ENCODE measurements at regions not wholly inside any gene's neighbourhood (a gene's known extent, or its start where the extent isn't known, plus 50 kb on each side); places are given as distances from the start of the nearest gene placed in this dataset.

GRCh38 chr15:36481156-36481555, 98.3 kb upstream of the CDIN1 start:
- TF ChIP-seq CTCF (conservative IDR thresholded peaks at IDR 0.05): no peak
- TF ChIP-seq ZFX (IDR thresholded peaks at IDR 0.05): no peak

Measured in C4-2B (cell line).